Stimulated activated CD4-positive, alpha-beta T cell treated with anti-CD3 and anti-CD28 coated beads, Interleukin-4, amount 100 ng/mL, for 24 hours (primary cell): ENCODE measurements at regions not wholly inside any gene's neighbourhood (a gene's known extent, or its start where the extent isn't known, plus 50 kb on each side); places are given as distances from the start of the nearest gene placed in this dataset.

Experiments
- DNase-seq: peaks from one replicate; pipeline ENCODE4 v3.0.0-alpha.2; 2020

GRCh38 chr10:20963721-20964595, 66.8 kb upstream of the NEBL start:
- no peak for DNase-seq

GRCh38 chr10:20963056-20963455, 65.9 kb upstream of the NEBL start:
- DNase-seq = no peak

GRCh38 chr10:20962165-20962564, 65.1 kb upstream of the NEBL start:
- DNase-seq = no peak

- DNase-seq = no peak
Measured at GRCh38 chr10:20959242-20959641, 62.1 kb upstream of the NEBL start.

- no peak for DNase-seq
Measured at GRCh38 chr10:20958764-20959163, 61.7 kb upstream of the NEBL start.

GRCh38 chr10:20958225-20958624, 61.1 kb upstream of the NEBL start:
- DNase-seq = no peak

- no peak for DNase-seq
Measured at GRCh38 chr10:20957744-20958143, 60.6 kb upstream of the NEBL start.

GRCh38 chr10:20956843-20957242, 59.7 kb upstream of the NEBL start:
- no peak for DNase-seq

- no peak for DNase-seq
Measured at GRCh38 chr10:20955355-20955893, 58.3 kb upstream of the NEBL start.

GRCh38 chr10:20954519-20954918, 57.4 kb upstream of the NEBL start:
- no peak for DNase-seq

- no peak for DNase-seq
Measured at GRCh38 chr10:20953120-20953519, 56.0 kb upstream of the NEBL start.

- DNase-seq = no peak
Measured at GRCh38 chr10:20949967-20950366, 52.9 kb upstream of the NEBL start.

GRCh38 chr10:20948686-20949327, 51.7 kb upstream of the NEBL start:
- DNase-seq = no peak
